ENCODE measurements at regions not wholly inside any gene's neighbourhood (a gene's known extent, or its start where the extent isn't known, plus 50 kb on each side); places are given as distances from the start of the nearest gene placed in this dataset.

DNA sequence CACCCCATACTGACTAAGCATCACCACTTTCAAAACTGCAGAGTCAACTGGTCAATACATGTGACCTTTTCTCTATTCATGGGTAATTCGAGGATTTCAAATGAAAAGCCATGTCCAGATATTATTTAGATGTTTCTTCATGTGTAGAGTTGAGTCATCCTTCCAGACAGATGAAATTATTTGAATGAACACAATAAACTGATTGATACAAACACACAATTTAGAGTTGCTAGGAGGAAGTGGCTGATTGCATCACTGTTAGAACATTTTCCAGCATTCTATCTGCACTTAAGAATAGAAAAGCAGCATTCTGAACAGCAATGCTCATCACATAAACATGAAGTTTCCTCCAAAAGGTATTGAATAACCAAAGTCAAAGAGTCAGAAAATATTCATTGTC, 273.5 kb upstream of the SOX5 start:
- no peak for DNase-seq (ENCODE audit: low read depth)

DNA sequence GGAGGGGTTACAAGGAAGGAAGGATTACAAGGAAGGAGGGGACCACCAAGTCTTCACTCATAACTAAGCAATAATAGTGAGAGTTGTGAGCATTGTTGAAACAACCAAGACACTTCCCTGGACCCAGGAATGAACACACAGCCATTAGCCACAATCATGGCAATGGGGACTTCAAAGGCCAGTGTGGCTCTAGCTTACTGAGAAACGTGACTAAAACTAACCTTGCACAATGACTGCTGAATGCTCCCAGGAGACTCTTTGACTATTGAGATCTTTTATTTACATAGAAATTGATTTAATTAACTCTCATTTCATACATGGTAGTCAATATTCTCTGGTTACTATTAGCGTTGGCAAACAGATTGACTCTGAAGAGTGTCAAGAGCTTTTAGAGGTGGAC, 263.0 kb upstream of the SOX5 start:
- DNase-seq (ENCODE audit: low read depth): no peak

DNA sequence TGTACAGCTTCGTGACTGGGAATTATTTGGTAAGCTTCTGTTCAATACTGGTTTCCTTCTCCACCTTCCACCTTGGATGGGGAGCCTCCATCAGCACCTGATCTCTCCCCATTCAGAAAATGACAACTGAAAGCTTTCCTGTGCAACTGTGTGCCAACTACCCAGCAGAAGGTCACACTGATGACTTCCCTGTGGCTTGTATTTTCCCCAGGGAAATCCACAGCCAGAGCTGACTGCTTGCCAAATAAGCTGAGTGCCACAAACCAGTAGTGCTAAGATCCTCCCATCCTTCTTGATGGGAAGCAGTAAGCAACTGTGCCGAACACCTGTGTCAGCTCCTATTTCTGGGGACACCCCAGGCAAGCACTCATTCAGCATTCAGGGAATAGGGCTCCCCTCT, 257.2 kb upstream of the SOX5 start:
- no peak for DNase-seq (ENCODE audit: low read depth)

DNA sequence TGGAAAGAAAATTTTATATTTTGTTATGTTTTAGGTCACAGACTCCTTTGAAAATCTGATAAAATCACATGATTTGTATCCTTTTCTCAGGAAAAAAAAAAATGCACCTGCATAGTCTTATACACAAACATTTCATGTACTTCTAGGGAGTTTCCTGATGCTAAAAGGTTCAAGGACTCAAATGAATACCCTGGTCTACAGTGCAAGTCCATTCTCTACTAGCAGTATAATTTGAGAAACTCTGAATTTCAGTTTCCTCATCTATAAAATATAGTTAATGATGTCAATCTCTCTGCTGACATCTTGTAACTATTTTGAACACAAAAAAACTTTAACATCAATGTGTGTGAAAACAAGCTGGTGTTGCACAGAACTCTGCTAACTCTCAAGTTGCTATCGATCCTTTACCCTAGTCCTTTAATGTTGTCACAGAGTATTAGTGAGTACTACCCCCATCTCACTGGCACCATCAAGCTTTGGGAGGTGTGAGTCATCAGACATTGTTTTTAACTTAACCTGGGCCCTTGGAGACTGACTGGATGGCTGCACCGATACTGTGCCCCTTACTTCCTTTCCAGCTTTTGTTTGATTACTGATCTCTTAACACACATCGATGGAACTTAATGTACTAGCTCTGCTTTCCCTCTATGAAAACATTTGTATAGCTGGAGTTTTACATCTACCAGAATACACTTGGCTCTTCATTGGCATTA, 251.9 kb upstream of the SOX5 start:
- no peak for DNase-seq (ENCODE audit: low read depth)

DNA sequence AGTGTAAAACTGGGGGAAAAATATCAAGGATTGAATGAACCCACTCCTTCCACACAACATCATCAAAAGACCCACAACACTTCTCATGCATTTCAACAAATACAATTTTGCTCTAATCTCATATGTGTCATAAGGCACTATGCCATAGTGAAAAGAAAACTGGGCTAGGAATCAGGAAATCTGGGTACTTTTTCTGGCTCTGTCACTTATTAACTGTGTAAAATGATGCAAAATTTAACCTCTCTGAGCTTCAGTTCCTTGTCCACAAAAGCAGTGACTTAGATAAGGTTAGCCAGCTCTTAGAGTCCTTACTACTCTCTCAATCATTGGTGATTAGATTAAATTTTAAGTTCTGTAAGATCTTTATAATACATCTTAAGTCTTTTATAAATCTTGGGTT, 250.5 kb upstream of the SOX5 start:
- no peak for DNase-seq (ENCODE audit: low read depth)

DNA sequence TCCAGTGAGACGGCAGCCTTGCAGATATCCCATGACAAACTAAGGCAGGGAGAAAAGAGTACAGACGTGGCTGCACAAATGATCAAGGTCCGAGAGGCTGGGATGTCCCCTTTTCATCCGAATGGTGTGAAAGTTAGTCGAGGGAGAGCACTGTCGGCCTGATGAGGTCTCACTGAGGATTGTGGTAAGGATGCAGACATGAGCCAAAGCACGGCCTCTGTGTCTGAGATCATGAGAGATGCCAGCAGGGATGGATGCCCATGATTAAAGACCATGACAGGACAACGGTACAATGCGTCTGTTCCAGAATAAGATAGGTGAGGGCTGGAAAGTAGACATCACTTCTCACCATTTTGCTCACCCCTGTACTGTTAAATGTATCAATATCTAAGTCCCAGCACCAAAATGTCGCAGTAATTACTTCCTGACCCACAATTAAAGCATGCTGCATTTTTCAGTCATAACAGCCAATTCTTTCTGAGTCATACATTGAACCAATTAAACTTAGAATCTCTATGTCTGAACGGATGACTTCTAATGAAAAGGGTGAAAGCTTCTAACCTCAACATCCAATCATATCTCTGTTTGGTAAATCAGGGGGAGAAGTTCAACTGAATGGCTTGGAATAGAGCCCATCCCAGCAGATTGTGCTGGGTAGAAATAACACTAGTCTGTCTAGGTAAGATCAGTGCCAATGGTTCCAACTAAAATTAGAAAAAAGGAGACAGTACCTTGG, 249.6 kb upstream of the SOX5 start:
- DNase-seq (ENCODE audit: low read depth): no peak

DNA sequence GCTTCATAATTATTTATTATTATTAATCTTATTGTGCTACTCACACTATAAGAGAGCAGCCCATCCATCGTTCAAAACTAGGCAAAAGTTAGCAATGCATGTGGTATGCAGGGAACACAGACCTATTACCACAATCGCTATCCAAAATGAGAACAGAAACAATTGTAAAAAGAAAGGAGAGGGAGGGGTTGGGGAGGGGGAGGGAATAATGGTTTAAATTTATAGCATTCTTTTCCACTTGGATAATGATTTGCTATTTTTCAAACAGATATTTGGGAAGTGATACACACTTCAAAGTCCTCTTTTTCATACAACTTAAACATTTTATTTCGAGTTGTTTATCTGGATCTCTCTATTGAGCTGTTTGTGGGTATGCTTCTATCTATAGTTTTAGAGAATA, 248.6 kb upstream of the SOX5 start:
- no peak for DNase-seq (ENCODE audit: low read depth)

DNA sequence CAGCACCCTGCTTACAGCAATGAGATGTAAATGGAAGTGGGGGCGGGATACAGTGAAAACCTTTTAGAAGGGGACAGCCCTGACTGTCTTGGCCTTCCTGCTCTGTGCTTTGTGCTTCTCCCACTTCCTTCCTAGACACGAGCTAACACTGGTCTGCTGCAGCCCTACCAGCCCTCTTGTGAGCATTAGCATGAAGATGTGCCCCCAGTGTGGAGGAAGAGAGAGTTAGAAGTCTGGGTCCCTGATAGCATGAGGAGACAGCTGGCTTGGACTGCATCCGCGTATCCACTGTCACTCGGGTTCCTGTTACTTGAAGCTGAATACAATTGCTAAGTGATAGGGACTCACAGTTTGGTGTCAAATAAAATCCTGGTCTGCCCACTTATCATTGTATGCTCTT, 248.1 kb upstream of the SOX5 start:
- no peak for DNase-seq (ENCODE audit: low read depth)

DNA sequence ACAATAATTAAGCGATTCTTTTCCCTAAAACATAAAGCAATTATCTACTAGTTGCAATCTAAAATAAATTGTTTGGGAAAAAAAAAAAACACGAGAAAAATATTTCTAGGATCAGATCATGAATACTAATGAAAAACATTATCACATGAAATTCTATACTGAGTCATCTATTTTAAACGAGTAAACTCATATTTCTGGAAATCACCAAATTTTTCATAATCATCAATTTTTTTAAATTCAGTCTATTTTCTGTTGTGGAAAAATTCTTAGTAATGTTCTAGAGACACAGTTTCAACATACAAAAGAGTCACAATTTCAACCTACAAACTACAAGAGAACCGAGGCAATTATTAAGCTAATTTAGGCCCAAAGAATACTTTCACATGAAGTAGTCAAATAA, 245.6 kb upstream of the SOX5 start:
- no peak for DNase-seq (ENCODE audit: low read depth)

DNA sequence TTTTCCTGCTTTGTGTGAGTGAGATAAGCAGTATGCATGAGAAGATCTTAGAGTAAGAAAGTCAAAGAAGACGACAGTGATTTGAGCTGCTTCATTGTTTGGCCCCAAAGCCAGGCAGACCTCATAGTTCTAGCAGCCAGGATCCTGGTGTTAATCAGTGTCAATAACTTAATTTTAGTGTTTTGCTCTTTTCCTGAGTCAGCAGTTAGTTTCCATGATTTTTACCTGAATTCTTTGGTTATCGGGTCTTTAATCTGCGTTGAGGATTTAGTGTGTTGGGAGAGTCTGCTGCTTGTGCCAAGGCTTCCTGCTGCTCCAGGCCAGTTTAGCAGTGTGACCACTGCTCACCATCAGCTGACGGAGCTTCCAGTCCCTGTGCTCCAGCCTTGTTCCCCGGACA, 241.6 kb upstream of the SOX5 start:
- DNase-seq (ENCODE audit: low read depth): no peak

DNA sequence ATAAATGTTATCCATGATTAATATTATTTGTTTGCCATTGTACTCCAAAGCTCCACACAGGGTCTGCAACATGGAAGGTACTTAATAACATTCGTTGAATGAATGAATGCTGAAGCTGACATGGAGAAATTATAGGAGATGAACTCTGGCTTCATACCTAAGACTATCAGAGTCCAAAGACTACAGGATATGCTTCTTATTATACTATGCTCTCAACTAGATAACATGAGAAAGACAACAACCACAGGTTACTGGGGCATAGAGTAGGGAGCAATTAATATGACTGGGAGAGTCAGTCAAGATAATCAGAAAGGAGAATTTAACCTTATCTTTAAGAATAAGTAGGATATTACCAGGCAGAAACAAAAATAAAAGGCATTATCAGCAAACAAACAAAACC, 236.3 kb upstream of the SOX5 start:
- no peak for DNase-seq (ENCODE audit: low read depth)

DNA sequence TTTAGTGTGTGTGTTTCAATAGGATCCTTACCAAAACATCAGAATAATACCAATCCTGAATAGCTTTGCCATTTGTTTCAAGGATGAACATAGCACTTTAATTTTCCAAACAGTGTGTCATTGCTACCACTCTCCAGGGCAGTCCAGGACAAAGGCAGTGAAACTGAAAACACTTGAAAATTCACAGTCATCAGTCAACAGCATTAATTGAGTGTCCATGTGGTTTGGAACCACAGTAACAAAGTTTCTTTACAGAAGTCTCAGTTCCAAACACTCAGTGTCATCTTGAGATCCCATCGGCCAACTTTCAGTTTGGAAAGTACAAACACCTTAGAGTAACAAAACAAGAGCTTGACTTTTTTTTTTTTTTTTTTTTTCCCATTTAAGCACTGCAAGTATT, 228.4 kb upstream of the SOX5 start:
- no peak for DNase-seq (ENCODE audit: low read depth)

DNA sequence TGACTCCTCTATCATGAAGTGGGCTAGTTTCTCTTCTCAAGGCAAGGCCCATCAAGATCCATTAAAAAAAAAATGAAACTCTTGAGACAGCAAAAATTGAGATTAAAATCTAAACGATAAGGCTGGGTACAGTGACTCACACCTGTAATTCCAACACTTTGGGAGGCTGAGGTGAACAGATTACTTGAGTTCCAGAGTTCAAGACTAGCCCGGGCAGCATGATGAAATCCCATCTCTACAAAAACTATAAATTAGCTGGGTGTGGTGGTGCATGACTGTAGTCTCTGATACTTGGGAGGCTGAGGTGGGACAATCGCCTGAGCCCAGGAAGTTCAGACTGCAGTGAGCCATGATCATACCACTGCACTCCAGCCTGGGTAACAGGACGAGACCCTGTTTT, 226.5 kb upstream of the SOX5 start:
- no peak for DNase-seq (ENCODE audit: low read depth)

DNA sequence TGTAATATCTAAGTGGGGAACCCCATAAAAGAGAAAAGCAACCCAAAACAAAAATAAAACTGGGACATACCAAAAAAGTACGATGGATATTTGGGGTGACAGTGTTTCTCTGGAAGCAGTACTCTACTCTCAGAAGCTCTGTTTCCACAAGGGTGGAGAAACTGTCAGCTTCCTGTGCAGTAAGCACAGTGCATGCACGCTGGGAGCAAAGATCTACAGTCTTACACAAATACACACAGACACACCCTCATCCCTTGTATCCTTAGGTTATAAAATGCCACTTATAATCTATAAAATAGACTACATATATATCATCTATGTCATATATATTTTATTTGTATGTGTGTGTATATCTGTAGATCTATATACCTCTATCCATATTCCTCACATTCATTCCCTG, 225.8 kb upstream of the SOX5 start:
- no peak for DNase-seq (ENCODE audit: low read depth)

DNA sequence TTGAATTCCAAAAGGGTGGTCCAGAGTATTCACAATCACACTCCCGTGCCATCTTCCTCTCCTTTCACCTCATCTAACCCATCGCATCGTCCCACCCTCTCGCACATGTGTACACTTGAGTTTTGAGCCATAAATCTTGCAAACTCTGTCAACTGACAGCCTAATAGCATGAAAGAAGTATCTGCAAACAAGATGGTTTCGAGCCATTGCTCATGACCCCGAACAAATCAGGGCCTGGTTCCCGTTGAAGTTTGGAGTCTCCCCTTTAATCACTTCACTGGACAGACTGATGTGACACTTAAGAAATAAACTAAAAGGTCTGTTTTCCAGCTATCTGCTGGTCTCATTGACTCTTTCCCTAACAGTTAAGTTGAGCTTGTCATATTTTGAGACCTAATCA, 223.6 kb upstream of the SOX5 start:
- DNase-seq (ENCODE audit: low read depth): no peak

DNA sequence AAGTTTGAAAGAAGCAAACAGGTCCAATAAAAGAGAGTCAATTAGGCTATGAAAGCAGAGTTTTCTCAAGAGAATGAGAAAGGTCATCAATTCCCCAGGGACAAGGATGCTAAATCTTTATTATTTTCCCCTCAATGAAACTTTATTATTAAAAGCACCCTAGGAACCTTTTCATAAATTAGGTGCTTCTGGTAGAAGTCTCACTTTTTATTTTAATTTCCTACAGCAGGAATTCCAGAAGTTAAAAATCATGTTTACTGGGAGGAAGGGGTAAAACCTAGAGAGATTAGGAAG, 223.2 kb upstream of the SOX5 start:
- no peak for DNase-seq (ENCODE audit: low read depth)

DNA sequence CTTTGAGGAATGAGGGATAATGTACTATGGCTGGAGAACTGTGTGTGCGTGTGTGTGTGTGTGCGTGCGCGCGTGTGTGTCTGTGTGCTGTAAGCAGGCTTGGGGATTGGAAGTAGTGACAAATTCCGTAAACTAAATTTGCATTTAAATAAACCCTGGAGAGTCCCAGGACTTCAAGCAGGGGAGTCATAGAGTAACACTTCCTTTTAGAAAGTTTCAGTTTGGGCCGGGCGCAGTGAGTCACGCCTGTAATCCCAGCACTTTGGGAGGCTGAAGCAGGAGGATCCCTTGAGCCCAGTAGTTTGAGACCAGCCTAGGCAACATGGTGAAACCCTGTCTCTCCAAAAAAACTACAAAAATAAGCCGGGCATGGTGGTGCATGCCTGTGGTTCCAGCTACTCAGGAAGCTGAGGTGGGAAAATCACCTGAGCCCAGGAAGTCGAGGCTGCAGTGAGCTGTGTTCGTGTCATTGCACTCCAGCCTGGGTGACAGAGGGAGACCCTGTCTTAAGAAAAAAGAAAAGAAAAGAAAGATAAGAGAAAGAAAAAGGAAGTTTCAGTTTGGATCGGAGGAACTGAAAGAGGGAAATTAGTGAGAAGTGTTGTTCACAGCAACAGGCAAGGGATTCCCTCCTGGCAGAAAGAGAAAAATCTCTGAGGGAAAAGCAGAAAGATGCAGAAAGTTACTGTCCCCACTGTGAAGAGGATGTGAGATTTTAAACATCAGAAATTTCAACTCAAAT, 222.7 kb upstream of the SOX5 start:
- no peak for DNase-seq (ENCODE audit: low read depth)

DNA sequence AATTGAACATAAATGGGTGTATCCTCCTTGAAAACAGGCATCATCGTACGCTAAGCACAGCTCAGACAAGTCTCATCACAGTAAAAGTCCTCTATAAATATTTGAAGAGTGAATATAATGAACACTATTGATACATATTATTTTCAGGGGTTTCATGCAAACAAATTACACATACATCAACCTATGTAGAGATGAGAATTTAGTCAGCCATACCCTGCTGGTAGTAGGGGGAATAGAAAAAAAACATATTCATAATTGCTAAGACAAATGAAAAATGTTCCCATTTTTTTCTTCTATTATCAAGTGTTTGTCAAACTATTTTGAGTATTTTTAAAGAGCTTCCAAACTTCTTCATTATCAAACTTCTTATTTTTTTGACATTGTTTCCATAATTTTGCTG, 205.6 kb upstream of the SOX5 start:
- no peak for DNase-seq (ENCODE audit: low read depth)

DNA sequence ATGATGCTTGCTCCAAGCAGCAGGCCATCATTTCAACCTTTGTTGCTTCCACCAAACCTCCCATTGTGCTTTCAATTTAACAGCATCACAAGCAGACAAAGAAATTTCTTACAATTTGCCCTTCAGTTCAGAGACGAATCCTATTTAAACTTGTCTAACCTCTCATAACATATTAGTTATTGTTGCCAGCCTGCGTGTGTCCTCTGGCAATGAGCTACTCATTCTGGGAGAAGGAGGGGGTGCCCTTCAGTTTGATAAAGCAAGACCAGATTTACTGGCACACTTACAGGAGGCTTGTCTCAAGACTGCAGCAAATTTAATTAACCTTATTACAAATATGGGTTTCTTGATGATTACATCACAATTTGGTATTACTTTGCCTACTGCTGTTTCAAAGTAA, 203.6 kb upstream of the SOX5 start:
- no peak for DNase-seq (ENCODE audit: low read depth)

DNA sequence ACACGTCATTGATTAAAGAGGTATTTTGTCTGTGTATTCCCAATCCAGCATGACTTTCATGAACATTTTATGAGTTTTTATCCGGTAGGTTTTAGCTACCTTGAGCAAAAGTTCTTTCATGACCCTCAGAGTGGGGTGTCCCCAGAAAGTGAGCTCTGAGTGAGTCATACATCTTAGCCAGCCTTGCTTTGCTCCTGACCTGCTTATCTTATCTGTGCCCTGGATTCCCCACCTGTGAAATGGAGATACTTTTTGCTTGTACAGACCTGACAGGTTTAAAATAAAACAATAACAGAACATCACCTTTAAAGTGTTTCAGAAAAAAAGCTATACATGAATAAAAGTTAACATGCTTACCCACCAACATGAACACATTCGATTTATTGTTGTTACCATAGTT, 202.8 kb upstream of the SOX5 start:
- no peak for DNase-seq (ENCODE audit: low read depth)

DNA sequence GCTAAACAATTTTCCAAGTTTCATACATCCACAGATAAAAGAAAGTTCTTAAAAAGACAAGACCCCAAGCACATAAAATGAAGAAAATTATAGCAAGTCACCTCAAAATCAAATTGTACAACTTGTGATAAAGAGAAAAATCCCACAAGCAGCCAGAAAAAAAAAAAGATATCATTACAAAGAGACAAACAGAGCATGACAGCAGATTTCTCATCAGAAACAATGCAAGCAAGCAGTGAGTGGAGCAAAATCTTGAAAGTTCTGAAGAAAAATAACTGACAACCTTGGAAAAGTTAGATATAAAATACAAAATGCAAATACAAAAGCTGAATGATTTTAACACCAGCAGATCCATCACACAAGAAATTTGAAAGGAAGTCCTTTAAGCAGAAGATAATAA, 194.5 kb upstream of the SOX5 start:
- DNase-seq (ENCODE audit: low read depth): no peak

DNA sequence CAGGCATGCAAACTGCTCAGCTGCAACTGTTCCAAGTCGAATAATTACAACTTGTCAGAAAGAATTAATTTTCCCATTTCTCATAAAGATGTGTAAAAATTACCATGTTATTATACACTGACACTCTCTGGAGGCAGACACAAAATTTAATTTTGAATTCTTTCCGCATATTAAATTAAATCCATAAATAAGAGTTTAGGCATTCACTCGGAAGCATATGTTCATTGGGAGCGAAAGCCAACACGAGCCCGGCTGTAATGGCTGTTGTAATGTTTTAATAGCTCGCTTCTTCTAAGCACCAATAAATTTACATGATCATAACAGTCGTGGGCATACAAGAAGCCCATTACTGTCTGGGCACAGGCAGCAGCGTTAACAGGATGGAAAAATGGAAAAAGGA, 189.6 kb upstream of the SOX5 start:
- DNase-seq (ENCODE audit: low read depth): no peak

DNA sequence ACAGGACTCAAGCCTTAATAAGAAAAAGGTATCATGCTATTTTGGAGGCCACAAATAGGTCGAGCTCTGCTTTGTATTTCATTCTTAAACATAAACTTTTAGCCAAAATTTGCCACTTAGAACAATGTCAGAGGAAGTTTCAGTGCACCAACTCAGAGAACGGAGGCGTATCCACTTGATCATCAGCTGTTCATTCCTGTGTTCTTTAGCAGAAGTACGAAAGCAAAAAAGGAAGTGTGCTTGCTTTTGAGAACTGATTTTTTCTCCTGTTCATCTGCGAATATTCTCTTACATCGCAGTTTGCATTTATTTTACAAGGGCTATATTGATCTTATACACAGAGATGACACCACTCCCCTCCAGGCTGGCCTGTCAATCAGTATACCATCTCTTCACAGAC, 188.6 kb upstream of the SOX5 start:
- DNase-seq (ENCODE audit: low read depth): no peak
